ENCODE measurements at regions not wholly inside any gene's neighbourhood (a gene's known extent, or its start where the extent isn't known, plus 50 kb on each side); places are given as distances from the start of the nearest gene placed in this dataset.

DNA sequence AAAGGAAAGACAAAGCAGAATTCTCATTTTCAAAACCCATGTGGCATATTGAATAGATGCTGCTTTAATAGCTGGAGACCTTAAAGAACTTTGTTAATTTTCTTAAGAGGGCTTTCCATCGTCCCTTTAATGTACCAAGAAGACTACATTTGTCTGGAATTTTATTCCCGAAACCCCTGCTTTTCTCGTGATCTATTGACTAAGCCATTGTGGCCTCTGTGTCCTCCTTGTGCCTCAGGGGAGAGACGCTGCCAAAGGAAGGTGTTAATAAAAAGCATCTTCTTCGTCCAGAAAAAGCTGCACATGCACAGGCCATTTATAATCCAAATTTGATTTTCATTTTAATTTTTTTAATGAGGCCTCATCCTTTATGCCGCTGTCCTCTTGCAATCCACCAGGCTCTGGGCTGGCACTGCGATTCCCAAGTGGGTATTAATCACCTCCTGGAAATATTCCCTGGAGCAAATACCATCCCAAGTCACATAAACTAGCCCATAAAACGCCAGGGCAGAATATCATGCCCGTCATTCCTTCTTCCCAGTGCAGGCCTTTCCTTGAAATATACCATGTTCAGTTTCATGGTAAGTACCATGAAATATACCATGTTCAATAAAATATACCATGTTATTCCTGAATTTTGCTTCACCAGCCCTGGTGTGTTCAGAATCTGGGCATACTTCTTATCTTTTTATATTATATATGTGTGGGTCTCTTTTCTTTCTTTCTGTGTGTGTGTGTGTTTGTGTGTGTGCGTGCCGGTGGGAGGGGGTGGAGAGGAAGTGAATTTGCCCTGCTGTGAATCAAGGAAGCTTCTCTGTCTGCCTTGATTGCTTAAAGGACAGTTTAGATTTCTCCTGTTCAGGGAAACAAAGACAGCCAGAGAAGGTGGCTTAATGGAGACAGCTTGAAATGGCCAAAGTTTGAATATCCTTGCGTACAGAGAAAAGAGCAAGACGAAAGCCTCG is 147.6 kb downstream of the PHETA1 start:
- no peak for DNase-seq

DNA sequence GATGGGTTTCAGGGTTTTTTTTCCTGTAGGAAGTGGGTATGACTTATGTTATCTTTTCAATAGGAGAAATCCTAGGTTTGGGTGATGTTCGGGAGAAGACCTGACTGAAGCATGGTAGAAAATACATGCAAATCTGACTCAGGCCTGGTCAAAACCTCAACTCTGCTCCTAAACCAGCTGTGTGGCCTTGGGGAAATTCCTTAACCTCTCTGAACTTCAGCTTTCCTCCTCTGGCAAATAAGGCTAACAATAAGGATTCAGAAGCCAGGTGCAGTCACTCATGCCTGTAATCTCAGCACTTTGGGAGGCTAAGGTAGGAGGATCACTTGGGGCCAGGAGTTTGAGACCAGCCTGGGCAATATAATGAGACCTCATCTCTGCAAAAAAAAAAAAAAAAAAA is 148.5 kb downstream of the PHETA1 start:
- DNase-seq: no peak

DNA sequence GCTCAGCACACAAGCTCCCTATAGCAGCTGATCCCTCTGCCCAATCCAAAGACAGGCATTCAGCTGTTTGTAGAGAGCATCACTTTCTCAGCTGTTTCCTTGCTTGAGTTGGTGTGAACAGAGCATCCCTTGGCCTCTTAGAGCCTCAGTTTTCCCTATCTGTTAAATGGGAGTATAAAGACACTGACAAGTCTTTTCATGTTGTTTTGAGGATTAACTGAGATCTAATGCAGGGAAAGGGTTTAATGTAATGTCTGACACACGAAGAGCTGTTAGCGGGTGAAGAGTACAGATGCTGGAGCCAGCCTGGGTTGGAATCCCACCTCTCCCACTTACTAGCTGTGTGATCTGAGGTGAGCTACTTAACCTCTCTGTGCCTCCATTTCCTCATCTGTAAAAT is 149.5 kb downstream of the PHETA1 start:
- DNase-seq: no peak

DNA sequence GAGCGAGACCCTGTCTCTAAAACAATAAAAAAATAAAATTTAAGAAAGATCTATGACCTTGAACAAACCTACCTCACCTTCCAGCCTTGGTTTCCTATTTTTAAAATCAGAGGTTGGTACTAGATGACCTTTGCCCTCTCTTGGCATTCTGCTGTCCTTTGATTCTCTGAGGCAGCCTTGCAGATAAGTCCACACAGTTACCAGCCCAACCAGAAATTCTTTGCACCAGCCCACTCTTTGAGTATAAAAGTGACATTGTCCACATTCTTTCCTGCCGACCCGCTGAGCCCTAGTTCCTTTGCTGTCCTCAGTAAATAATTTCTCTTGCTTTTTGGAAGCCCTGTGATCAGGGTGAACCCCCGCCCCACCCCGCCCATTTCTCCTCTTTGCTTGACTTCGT is 150.4 kb downstream of the PHETA1 start:
- DNase-seq: no peak

DNA sequence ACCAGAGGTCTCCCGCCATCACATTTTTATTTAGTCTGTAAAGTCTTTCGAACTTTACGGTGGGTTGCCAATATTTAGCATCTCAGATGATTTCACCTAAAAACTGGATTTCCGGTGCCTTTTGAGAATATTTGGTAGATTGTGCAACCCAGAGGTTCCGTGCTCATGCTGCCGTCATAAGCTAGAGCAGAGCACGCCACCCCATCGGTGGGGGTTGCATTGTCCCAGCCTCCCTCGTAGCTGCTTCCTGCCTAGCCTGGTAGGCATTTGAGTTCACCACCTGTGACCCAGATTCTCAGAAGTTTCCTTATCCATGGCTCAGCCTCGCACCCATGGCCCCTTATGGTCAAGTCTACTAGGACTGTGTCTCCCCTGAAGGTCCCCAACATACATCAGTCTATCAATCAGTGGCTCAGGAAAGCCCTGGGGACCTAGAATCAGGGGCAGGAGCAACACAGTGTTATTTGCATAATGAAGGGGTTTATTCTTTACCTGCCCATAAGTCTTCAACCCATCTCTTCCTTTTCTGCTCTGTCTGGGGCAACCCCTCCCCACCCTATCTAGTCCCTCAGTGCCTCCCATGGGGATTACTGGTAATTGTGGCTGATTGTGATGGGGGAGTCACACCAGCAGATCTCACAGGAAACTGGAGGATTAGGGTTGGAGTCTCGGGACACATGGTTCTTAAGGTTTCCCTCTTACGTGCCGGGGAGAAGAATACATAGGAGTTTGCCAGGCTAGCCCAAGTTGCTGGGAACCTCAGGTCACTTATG is 152.3 kb downstream of the PHETA1 start:
- no peak for DNase-seq

DNA sequence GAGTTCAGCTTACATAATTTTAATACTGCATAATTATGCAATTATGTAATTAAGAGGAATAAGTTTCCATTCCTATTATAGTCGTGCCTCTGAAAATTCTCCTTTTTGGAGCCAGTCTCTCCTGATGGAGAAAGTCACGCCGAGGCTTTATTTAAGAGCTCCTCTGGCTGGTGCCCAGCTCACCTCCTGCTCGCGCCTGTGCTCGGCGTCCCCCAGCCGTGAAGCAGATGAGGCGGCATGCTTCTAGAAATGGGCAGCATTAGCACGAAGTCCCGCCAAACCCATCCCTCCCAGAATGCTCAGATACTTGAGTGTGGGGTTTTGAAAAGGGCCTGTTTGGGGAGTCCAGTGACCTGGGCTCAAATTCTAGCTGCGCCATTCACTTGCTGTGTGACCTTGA is 153.0 kb downstream of the PHETA1 start:
- no peak for DNase-seq

DNA sequence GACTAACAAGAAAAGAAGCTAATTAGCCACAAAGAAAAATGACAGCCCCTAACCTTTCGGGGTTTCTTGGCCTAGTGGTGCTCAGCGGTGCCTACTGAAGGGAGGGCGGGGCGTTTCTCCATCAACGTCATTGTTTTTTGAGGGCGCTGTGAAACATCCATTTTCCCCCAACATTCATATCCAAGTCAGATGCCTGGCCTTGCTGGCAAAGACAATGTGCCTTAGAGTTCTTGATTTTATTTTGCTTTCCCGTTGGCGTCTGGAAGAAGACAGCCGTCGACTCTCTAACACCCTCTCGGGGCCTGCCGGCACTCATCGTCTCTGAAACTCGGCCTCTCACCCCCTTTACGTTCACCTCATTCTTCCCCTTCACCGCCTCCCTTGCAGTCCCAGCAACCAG is 154.5 kb downstream of the PHETA1 start:
- DNase-seq: no peak

DNA sequence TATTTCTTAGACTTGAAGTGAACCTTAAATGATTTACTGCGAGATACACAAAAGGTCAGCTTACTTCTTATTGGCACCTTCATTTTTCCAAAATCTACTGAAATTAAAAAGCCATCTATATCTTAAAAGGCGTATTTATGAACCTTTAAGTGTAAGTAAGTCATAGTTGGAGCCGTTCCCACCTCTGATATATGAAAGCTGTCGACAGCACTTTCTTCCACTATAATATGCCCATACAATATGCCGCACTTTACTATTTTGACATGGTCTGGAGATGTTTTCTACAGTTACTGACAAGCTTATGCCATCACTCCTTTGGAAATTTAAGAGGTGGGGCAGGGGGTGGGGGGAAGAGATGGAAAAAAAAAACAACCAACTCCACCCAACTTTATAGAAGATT is 155.3 kb downstream of the PHETA1 start:
- no peak for DNase-seq

DNA sequence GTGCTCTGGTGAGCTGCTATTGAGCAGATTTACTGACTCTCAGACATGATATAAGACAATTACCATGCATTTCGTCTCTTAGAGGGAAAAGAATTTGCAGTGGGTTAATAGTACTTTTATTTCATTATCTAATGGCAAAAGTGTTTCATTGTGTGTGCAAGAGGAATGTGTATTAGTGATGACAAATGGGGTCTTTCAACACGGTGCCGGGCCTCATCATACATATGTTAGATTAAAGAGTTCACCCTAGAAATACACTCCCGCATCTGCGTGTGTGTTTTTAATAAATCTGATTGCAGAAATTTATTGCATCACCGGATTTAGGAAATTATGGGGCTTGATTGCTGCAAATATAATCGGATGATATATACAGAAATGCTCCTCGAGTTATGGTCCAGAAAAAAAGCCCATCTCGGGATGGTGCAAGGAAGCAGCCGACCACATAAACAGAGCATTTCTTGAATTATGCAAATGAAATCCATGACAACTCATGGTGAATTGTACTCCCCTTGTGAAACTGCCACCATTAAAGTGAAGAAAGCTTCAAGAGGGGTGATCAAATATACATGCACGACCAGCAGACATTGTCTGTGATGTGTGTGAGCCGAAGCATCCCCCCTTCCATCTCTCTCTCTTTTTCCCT is 156.0 kb downstream of the PHETA1 start:
- DNase-seq: no peak

DNA sequence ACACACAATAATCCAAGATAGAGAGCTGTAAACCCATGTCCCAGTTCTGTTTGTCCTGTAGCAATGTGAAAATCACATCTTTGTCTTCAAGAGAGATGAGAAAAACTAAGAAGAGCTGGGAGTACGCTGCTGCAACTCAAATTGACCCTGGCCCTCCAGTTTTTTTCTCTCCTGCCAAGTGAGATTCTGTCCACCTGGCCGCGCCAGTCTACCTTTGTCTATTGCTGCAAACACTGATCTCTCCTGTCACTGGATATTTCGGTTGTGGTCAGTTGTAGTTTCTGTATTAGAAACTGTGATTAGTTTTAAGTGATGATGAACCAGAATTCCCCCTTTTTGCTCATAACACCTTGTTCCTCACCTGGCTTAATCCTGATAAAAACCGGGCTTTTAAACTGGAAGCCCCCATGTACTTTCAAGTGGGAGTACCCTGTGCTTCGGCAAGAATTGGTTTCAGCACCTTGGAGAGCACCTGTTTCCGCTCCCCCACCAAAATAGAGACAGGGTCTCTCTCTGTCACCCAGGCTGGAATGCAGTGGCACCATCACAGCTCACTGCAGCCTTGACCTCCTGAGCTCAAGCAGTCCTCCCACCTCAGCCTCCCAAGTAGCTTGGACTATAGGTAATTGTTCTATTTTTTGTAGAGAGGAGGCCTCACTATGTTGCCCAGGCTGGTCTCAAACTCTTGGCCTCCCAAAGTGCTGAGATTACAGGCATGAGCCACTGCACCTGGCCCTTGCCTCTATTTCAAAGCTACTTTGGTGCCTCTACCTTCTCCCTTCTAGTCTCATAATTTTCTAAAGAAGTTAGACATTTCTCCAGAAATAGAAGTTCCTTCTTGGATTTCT is 156.8 kb downstream of the PHETA1 start:
- DNase-seq: no peak

DNA sequence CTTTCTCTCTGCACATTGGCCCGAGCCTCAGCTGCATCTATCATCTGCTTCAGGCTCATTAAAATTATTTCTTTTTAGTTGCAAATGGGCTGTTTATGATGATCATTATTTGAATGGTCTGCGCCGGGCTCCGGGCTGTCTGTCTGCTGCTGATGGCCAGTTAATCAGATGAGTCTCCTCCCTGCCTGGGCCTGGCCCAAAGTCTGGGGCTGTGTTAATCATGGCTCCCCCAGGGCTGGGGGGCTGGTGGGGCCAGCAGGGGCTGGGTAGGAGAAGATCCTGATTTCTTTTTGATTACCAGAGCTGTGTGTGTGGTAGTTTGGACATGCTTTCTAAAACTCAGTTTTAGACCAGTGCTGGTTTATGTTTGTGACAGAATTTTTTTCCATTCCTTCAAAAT is 159.1 kb downstream of the PHETA1 start:
- no peak for DNase-seq

DNA sequence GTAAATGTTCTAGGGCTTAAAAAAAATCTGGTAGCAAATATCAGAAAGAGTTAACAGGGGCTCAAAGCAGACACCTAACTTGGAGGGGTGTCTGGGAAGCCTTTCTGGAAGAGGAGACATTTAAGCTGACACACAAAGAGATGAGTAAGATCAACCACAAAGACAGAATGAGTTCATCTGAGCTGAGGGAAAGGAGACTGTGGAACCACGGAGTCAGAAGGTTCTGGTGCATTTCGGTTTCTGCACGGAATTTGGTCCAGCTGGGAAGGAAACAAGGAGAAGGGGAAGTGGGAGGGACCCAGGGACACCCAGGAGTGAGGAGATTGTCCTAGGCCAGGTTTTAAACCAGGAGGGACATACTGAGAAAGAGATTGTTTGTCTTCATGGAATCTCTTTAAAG is 161.1 kb downstream of the PHETA1 start:
- no peak for DNase-seq

DNA sequence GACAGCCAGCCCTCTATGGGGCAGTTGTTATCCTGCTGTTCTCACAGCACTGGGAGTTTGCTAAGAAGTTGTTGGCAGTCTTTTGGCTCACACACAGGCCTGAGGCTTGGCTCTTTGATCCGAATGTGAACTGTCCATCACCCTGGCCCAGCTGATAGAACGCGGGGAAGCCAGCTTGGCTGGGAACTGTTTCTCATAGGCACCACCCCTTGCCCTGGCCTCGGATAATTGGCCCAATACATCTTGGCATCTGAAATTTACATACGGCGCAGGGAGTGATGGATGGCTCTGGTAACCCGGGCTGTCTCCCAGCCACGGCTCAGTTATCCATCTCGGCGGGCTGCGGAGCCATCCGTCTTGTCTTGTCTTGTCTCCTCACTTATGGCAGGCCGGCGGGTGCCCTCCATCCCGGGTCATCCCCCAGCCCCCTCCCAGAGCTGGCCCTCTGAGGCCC is 164.1 kb downstream of the PHETA1 start:
- DNase-seq: no peak

DNA sequence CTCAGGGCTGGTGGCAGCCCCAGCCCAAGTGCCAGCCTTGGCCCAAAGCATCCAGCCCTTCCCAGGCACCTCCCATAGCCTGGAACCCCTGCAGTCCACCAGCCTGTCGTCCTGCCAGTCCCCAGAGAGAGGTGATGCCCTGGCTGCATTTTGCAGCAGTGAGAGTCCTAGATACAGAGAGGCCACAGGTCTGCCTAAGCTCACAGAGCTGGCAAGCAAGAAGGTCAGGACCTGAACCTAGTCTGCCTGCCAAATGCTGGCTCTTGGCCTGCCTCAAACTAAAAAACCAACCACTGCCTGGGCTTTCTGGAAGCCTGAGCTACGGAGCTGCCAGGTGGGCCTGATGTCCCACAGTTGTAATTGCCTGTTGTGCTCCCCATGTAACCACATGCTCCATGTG is 164.9 kb downstream of the PHETA1 start:
- no peak for DNase-seq

DNA sequence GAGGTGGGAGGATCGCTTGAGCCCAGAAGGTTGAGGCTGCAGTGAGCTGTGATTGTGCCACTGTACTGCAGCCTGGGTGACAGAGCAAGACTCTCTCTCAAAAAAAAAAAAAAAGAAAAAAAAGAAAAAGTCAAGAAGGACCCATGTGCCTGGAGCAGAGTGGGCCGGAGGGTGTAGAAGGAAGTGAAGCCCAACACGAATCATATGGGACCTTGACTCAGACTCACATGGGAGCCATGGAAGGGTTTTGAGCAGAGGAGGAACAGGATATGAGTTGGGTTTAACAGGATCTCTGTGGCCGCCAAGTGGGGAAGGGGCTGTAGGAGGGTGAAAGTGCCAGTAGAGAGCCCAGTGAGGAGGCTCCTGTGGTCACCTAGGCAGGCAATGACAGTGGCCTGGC is 165.4 kb downstream of the PHETA1 start:
- DNase-seq: no peak

DNA sequence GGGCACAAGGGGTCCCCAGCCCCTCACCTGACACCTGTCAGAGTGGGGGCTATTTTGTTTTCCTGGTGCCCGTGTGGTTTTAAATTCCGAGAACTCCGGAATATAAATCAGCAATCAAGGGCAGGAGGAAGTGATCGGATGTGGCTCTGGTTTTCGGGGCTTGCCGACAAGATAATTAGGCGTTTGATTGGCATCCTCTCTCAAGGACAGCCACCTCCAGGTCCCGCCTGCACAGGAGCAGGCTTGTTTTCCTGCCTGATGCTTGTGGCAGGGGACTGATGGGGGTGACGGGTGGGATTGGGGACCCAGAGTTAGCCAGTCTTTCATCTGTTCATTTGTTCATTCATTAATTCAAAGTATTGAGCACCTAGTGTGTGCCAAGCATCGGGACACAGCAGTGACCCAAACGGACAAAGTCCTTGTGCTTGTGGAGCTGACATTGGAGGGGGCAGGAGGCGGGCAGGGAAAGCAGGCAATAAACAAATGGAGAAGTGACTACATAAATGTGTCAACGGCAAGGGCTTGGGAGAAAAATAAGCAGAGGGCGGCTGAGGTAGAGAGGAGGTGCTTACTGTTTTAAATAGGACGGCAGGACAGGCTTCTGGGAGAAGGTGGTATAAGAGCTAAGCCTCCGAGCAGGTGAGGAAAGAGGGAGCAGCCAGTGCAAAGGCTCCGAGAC is 166.5 kb downstream of the PHETA1 start:
- DNase-seq: no peak

DNA sequence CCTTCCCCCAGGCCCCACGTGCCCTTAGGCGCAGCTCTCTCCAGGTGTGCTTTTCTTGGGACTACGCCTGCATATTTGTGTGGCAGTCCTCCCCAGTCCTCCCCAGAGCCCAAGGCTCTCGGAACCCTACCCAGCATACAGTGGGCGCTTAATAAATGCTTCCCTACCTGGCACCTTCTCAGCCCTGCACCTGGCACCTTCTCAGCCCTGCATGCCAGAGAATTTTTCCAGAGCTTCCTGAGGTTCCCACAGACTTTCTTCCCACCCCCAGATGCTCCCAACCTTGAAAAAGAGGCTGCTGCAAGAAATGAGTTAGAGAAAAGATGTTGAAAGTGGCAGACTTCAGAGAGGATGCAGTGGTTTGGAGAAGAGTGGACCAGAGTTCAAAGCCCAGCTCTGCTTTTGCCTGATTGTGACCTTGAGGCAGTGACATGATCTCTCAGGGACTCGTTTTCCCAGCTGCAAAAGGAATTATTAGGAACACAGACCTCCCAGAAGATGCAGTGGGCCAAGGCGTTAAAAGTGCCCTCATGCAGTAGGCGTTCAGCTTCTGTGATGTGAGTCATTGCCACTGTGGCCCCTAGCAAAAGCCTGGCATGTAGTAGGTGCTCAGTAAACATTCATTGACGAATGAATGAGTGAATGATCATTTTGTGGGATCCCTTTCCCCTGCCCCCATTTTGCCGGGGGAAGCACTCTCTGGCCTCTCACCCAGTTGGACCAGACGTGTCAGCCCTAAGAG is 167.2 kb downstream of the PHETA1 start:
- no peak for DNase-seq

DNA sequence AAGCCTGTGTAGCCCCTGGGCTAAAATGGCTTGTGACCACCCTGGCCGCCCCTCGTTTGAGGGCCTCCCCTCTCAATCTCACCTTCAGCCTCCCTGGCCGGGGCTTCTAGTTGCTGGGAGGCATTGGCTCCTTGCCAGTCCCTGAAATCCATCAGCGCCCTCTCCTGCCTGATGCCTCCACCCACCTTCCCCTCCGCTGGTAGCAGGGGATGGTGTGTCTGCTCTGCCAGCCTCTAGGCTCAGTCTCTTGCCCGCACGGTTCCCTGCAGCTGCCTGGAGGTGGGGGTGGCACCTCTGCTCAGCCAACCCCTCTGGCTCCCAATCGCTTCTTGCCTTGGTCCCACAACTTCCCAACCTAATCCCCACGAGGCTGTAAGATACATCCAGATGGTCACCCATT is 167.9 kb downstream of the PHETA1 start:
- DNase-seq: no peak

DNA sequence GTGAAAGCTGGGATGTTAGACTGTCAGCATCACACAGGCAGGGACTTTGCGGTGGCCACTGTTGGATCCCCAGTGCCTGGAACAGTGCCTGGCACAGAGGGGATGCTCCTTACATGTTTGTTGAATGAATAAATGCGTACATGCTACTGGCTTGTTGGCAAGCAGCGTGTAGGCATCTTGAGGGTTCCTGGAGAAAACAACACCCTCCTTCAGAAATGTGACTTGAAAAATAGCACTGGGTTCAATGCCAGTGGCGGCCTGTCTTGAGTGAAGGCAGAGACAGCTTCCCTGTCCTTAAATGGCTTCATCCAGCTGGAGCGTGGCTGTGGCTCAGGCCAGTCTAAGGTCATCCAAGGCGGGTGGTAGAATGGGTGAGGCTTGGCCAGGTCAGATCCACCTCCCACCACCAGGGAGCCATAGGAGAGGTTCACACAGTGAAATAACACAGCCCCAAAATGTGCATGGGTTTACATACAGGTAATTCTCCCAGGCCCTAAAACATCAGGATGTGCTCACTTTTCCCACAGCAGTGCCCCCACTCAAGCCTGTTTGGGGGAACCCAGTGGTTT is 171.4 kb downstream of the PHETA1 start:
- DNase-seq: no peak

DNA sequence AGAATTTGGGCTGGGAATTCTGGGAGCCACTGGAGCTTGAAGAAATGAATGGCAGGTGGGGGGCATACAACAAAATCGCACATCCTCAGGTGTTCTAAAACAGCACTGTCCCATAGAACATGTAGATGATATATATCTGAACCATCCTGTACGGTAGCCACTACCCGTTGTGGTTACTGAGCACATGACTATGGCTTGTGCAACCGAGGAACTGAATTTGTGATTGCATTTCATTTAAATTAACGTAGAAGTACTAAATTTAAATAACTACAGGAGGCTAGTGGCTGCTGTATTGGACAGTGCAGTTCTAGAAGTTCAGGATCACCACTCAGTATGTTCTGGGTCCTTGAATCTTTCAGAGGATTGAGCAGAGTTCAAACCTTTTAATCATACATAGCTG is 172.4 kb downstream of the PHETA1 start:
- DNase-seq: no peak

DNA sequence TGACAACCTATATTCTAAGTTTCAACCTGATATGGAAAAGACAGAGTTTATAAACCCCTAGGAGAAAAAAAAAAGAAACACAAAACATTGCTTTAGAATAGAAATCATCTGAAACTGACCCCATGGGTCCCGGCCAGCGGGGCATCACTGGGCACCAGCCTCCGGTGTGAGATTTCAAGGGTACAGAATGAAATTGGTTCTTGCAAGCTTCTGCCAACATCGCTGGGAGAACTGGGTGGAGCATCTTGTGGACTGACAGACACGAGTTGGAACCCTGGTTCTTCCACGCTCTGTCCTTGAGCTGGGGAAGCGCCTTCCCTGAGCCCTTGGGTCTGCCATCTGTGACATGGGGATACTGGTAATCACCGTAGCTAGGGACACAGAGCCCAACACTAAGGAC is 173.6 kb downstream of the PHETA1 start:
- DNase-seq: no peak
